GM20431 (cell line): ENCODE measurements at regions not wholly inside any gene's neighbourhood (a gene's known extent, or its start where the extent isn't known, plus 50 kb on each side); places are given as distances from the start of the nearest gene placed in this dataset.
"Not testable (repeated sequence)": the region's sequence is repeated elsewhere in the genome, so short reads cannot be mapped to it uniquely, and the experiment has no call there.

Experiments used
- in situ Hi-C: fragments of 300-500 bp; cut with MseI, MboI; formaldehyde crosslinking; loops from one replicate; pipeline ENCODE4 v1.15.0; 2020; ENCODE audit warnings: low sequenced_read_pairs; ENCODE audit not compliant: unreplicated experiment

DNA sequence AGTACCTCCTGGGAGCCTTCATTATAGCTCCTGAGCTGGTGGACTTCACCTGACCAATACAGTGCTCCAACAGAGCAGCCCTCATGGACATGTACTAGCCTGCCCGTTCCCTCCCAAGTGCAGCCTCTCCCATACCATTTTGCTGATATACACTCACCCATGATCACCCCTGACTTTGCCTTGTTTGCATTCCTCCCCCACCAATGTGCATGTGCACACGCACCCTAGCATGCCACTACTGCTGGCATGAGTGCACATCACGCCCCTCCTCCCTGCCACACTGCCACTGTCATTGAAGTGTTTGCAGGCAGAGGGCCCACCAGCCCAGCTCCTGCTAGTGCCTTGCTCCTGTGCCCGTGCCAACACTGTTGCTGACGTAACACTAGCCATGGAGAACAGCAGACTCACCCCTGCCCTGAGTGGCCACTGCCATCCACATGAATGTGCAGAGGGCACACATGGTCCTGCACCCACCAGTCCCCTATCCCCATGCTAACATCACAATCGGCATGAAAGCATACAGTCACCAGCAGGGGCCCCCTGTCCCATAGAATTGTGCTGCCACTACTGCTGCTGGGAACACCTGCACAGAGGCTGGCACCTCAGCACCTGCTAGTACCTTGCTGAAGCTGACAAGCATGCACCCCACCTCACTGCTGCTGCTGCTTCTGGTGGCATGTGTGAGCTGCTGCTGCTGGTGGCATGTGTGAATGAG, 110.3 kb downstream of the SINHCAF start:
- in situ Hi-C loops = no loop called here

DNA sequence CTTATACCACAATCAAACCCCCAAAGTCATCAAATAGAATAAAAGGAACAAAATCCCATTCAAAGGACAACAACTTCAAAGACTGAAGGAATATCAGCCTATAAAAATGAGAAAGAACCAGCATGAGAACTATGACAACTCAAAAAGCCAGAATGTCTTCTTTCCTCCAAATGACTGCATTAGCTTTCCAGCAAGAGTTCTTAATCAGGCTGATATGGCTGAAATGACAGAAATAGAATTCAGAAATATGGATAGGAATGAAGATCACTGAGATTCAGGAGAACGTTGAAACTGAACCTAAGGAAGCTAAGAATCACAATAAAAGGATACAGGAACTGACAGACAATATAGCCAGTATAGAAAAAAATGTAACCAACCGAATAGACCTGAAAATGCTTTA, 109.5 kb downstream of the SINHCAF start:
- in situ Hi-C loops = no loop called here

DNA sequence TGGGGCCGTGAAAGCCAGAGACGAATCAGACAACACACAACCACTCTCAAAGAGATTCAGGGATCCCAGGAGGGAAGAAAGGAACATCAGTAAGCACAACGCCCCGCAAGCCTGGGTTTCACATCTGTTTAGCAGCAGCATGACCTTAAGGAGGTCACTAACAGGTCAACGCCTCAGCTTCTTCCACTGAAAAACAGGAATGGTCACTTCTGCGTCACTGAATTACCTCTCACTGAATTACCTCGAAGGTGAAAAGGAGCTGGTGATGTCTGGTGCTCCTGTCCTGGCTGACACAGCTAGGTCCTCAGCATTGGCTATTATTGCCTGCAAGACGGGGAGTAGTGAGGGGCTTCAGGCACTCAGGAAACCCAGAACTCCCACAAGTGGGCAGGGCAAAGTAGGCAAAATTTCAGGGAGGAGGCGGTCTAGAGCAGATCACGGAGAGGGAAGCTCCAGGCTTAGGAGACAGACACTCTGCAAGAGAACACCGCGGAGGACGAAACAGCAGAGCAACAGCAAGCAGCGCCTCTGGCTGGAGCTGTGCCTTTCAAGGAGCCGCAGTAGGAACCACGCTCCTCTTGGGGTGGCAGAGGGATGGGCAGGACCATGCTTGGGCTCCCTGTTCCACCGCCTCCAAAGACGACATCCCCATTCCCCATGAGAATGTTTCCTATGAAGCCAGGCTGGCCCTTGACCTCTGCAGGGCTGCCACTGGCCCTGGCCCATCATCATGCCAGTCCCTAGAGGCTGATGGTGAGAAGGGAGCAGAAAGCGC, 108.4 kb downstream of the SINHCAF start:
- in situ Hi-C loops = no loop called here

GRCh38 chr12:31218203-31219025, 107.5 kb downstream of the SINHCAF start:
- in situ Hi-C loops = no loop called here

DNA sequence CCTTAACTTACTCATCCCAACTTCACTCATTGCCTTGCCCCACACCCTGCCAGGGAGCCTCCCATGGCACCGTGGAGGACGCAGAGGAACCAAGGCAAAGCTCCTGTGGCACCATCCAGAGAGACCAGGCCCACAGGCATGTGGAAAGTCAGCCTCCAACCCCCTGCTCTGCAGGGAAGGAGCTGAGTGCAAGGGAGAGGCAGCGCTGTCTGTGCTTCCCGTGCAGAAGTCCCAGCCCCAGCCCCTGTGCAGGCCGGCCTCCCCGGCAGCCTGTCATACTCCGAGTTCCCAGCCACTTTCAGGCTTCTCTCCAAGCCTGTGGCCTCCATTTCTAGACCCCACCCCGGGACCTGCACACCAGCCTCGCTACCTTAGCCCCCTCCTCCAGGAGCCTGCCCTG, 106.4 kb downstream of the SINHCAF start:
- in situ Hi-C loops = no loop called here

DNA sequence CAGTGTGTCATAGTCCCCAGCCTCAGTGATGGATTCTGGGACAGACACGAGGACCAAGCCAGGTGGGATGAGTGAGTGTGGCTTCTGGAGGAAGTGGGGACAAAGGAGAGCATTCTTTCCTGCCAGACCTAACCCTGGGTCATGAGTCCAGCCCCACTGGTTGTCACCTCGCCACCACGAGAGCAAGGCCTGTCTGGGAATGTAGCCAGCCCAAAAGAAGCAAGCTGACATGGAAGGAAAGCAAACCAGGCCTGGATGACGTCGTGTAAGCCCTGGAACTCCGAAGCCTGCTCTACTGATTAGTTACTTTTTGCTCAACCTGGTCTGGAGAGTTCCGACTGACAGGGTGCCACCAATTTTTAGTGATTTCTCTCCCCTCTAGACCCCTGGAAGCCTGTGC, 105.9 kb downstream of the SINHCAF start:
- in situ Hi-C loops = no loop called here

DNA sequence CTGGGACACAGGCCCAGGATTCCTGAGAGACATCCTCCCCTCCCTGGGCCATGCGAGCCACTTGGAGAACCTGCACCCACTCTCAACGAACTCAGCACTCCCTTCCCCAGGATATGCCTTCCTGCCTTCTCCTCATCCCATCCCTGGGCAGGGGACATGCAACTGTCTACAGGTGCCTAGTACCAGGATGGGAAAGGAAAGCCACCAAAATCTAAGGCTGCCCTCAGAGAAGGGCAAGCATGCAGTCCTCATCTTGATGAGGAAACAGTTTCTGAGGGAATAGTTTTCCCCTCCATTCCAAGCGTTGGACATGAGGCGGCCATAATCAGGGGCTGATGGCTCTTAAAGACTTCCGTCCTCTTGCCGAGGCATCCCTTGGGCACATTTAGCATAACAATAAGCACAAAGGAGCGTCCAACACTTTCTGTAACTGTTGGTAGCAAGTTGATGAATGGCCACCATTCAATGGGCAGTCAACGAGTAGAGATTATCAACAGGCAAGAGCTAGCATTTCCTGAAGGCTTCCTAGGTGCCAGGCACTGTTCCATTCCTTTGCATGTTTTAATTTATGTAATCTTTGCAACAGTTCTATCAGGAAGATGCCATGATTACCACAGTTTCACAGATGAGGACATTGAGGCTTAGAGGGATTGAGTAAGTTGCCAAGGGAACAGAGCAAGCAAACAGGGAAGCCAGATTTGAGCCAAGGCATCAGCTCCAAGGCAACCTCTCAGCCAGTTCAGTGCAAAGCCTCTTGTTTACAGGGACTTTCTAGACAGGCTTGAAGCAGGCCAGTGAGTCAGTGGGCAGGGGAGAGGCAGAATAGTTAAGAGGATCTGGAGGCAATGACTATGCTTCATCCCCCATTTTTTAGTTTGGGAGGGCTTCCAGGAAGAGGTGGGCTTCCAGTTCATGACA, 105.1 kb downstream of the SINHCAF start:
- in situ Hi-C loops = no loop called here

- in situ Hi-C loops = no loop called here
These were observed 104.4 kb downstream of the SINHCAF start for GRCh38 chr12:31221551-31221945.

- in situ Hi-C loops = no loop called here
These were observed 103.2 kb downstream of the SINHCAF start for GRCh38 chr12:31222620-31223222.

- in situ Hi-C loops = not testable (repeated sequence)
These were observed 102.3 kb downstream of the SINHCAF start for GRCh38 chr12:31223640-31224039.

GRCh38 chr12:31224768-31225448, 101.0 kb downstream of the SINHCAF start:
- in situ Hi-C loops = loop anchor here (25.0 kb wide), 1 partner anchor 363 kb away; no protein-coding TSS in a partner anchor

GRCh38 chr12:31225656-31226535, 100.1 kb downstream of the SINHCAF start:
- in situ Hi-C loops = loop anchor here (25.0 kb wide), 1 partner anchor 364 kb away; no protein-coding TSS in a partner anchor

DNA sequence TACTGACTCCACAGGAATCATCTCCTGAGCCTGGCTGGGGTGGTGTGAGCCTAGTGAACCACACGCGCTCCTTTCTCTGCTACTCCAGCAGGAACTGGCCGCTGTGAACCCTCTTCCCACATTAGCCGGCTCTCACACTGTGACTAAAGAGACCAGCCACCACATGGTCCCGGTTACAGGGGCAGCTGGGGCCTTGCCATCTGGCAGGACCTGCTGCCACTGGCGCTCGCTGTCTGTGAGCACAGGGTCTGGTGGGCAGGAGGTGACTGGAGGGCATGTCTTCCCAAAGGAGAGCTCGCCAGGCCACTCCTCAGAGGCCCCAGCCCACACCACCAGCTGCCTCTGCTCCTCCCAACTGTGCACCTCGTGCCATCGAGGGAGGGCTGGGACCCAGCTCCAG, 99.3 kb downstream of the SINHCAF start:
- in situ Hi-C loops = loop anchor here (25.0 kb wide), 1 partner anchor 364 kb away; no protein-coding TSS in a partner anchor

GRCh38 chr12:31227401-31227981, 98.5 kb downstream of the SINHCAF start:
- in situ Hi-C loops = loop anchor here (25.0 kb wide), 1 partner anchor 365 kb away; no protein-coding TSS in a partner anchor

GRCh38 chr12:31228811-31229792, 96.8 kb downstream of the SINHCAF start:
- in situ Hi-C loops = loop anchor here (25.0 kb wide), 1 partner anchor 367 kb away; no protein-coding TSS in a partner anchor

- in situ Hi-C loops = loop anchor here (10.0 to 25.0 kb wide), 2 partner anchors 115 to 368 kb away; no protein-coding TSS in a partner anchor
These were observed 95.9 kb downstream of the SINHCAF start for GRCh38 chr12:31230004-31230403.
